IMR-90 (cell line): ENCODE measurements at regions not wholly inside any gene's neighbourhood (a gene's known extent, or its start where the extent isn't known, plus 50 kb on each side); places are given as distances from the start of the nearest gene placed in this dataset.

Source experiments
- ATAC-seq: fragments of 200-7000 bp; cut with Tn5 transposase; 2 replicates; pipeline ENCODE4 v1.9.1; 2020; ENCODE audit warnings: low read depth, mild to moderate bottlenecking, moderate library complexity
- BruUV-seq: library from RNA; stranded (reverse); fragments of 400-500 nt; replicated peaks from 2 replicates; lab custom pipeline; 2021; lab: Mats Ljungman, UMichigan
- CTCF ChIA-PET: fragments of 300-600 bp; formaldehyde crosslinking; extraction: SDS; loops from one replicate; lab custom pipeline; 2021; ENCODE audit warnings: antibody characterized with exemption; lab: Yijun Ruan, JAX
- POLR2A ChIA-PET: fragments of 300-600 bp; sonication (Branson Sonifier 250); formaldehyde crosslinking; loops from one replicate; lab custom pipeline; 2022; ENCODE audit warnings: antibody characterized with exemption; ENCODE audit not compliant: unreplicated experiment; lab: Charles Lee
- DNase-seq: peaks from one replicate; pipeline ENCODE4 v3.0.0; 2013
- H2AFZ ChIP-seq: replicated peaks from 2 replicates; pipeline ENCODE3; 2013; ENCODE audit warnings: low read length, mild to moderate bottlenecking; ENCODE audit not compliant: poor library complexity
- H2AK5ac ChIP-seq: 2 replicates; pipeline ENCODE4 v1.6.1; 2013; ENCODE audit warnings: low read depth, low read length, inconsistent platforms
- H2AK9ac ChIP-seq: replicated peaks from 2 replicates; pipeline ENCODE3; 2013; ENCODE audit warnings: mild to moderate bottlenecking, low read depth, low read length, moderate library complexity; ENCODE audit not compliant: poor library complexity
- H2BK120ac ChIP-seq: 2 replicates; pipeline ENCODE4 v1.6.1; 2013; ENCODE audit warnings: low read depth, low read length, inconsistent platforms
- H2BK15ac ChIP-seq: 3 replicates; pipeline ENCODE4 v1.6.1; 2013; ENCODE audit warnings: low read depth, low read length, inconsistent platforms
- H2BK20ac ChIP-seq: 2 replicates; pipeline ENCODE4 v1.6.1; 2013; ENCODE audit warnings: low read depth, mild to moderate bottlenecking, inconsistent platforms, low read length, moderate library complexity
- H2BK5ac ChIP-seq: 2 replicates; pipeline ENCODE4 v1.6.1; 2013; ENCODE audit warnings: mild to moderate bottlenecking, low read depth, low read length, inconsistent platforms; ENCODE audit not compliant: poor library complexity, severe bottlenecking
- H3K14ac ChIP-seq: replicated peaks from 2 replicates; pipeline ENCODE4 v1.6.1; 2013; ENCODE audit warnings: low read depth, low read length, inconsistent platforms
- H3K18ac ChIP-seq: 2 replicates; pipeline ENCODE4 v1.6.1; 2013; ENCODE audit warnings: low read depth, low read length, control low read depth
- H3K23ac ChIP-seq: 2 replicates; pipeline ENCODE4 v1.6.1; 2013; ENCODE audit warnings: low read depth, low read length, inconsistent platforms
- H3K27ac ChIP-seq: 2 replicates; pipeline ENCODE4 v1.5.1; 2013; ENCODE audit warnings: mild to moderate bottlenecking, control low read depth, low read length; ENCODE audit not compliant: insufficient read depth
- H3K27me3 ChIP-seq: 2 replicates; pipeline ENCODE4 v1.6.1; 2013; ENCODE audit warnings: low read length; ENCODE audit not compliant: control insufficient read depth, insufficient read depth
- H3K36me3 ChIP-seq: 2 replicates; pipeline ENCODE4 v1.6.1; 2013; ENCODE audit warnings: low read length, mixed read lengths; ENCODE audit not compliant: control insufficient read depth, insufficient read depth
- H3K4ac ChIP-seq: 2 replicates; pipeline ENCODE4 v1.6.1; 2013; ENCODE audit warnings: low read depth, low read length, inconsistent platforms
- H3K4me1 ChIP-seq: 2 replicates; pipeline ENCODE4 v1.6.1; 2013; ENCODE audit warnings: low read length, mixed read lengths; ENCODE audit not compliant: control insufficient read depth, insufficient read depth
- H3K4me2 ChIP-seq: 2 replicates; pipeline ENCODE4 v1.6.1; 2013; ENCODE audit warnings: low read depth, mild to moderate bottlenecking, control low read depth, low read length, moderate library complexity
- H3K4me3 ChIP-seq: 2 replicates; pipeline ENCODE4 v1.5.1; 2013; ENCODE audit warnings: low read depth, mild to moderate bottlenecking, control low read depth, low read length, moderate library complexity; ENCODE audit not compliant: insufficient read depth
- H3K56ac ChIP-seq: 2 replicates; pipeline ENCODE4 v1.6.1; 2013; ENCODE audit warnings: low read length, inconsistent platforms; ENCODE audit not compliant: insufficient read depth; ENCODE audit errors: extremely low read depth
- H3K79me1 ChIP-seq, 2 experiments: 2 replicates each; pipeline ENCODE4 v1.6.1; 2013; ENCODE audit warnings: low read length in 2 of 2, inconsistent platforms in 1 of 2, low read depth in 1 of 2
- H3K9ac ChIP-seq: 2 replicates; pipeline ENCODE4 v1.6.1; 2013; ENCODE audit warnings: low read depth, low read length, control low read depth
- H3K9me1 ChIP-seq: 2 replicates; pipeline ENCODE4 v1.6.1; 2013; ENCODE audit warnings: low read length, inconsistent platforms; ENCODE audit not compliant: insufficient read depth
- H3K9me3 ChIP-seq: 2 replicates; pipeline ENCODE4 v1.6.1; 2013; ENCODE audit warnings: low read length; ENCODE audit not compliant: control insufficient read depth, insufficient read depth
- H4K20me1 ChIP-seq: 2 replicates; pipeline ENCODE4 v1.6.1; 2013; ENCODE audit warnings: low read length, inconsistent platforms; ENCODE audit not compliant: insufficient read depth
- H4K5ac ChIP-seq: 2 replicates; pipeline ENCODE4 v1.6.1; 2013; ENCODE audit warnings: mild to moderate bottlenecking, low read depth, low read length, control low read depth
- H4K8ac ChIP-seq, 2 experiments: 2 replicates each; pipeline ENCODE4 v1.6.1; 2013; ENCODE audit warnings: low read depth in 2 of 2, low read length in 2 of 2, control low read depth in 1 of 2, inconsistent platforms in 1 of 2
- H4K91ac ChIP-seq: 2 replicates; pipeline ENCODE4 v1.6.1; 2013; ENCODE audit warnings: low read depth, low read length, inconsistent platforms; ENCODE audit not compliant: insufficient read depth
- ELK1 ChIP-seq: fragments of 150-350 bp; IDR thresholded peaks from 2 replicates; pipeline ENCODE4 v1.6.1; 2016; ENCODE audit warnings: low read depth, mild to moderate bottlenecking, low read length, moderate library complexity, borderline replicate concordance
- FOS ChIP-seq: fragments of 150-350 bp; IDR thresholded peaks from 2 replicates; pipeline ENCODE4 v1.6.1; 2016; ENCODE audit warnings: low read depth, low read length
- MAZ ChIP-seq: IDR thresholded peaks from 2 replicates; pipeline ENCODE4 v1.6.1; 2012; ENCODE audit warnings: low read depth, mild to moderate bottlenecking, low read length, improper control_type of control experiment, moderate library complexity, borderline replicate concordance
- MXI1 ChIP-seq: IDR thresholded peaks from 2 replicates; pipeline ENCODE4 v1.6.1; 2012; ENCODE audit warnings: low read depth, mild to moderate bottlenecking, low read length, moderate library complexity, borderline replicate concordance
- NFE2L2 ChIP-seq: fragments of 150-350 bp; IDR thresholded peaks from 2 replicates; pipeline ENCODE4 v1.6.1; 2016; ENCODE audit warnings: low read depth, mild to moderate bottlenecking, low read length
- POLR2A ChIP-seq: IDR thresholded peaks from 2 replicates; pipeline ENCODE4 v1.6.1; 2012; ENCODE audit warnings: mild to moderate bottlenecking, low read depth, low read length
- RAD21 ChIP-seq: IDR thresholded peaks from 2 replicates; pipeline ENCODE4 v1.6.1; 2012; ENCODE audit warnings: low read length, improper control_type of control experiment
- RCOR1 ChIP-seq: IDR thresholded peaks from 2 replicates; pipeline ENCODE4 v1.6.1; 2012; ENCODE audit warnings: mild to moderate bottlenecking, low read length, improper control_type of control experiment; ENCODE audit not compliant: insufficient replicate concordance
- SMC3 ChIP-seq: fragments of 150-350 bp; IDR thresholded peaks from 2 replicates; pipeline ENCODE4 v1.6.1; 2016; ENCODE audit warnings: low read depth, mild to moderate bottlenecking, antibody characterized with exemption, low read length, moderate library complexity
- WGBS, 2 experiments: methylation state at CpG; one replicate each; pipeline versions ENCODE4 v1.1.5 to v1.1.7; 2013; ENCODE audit warnings: missing lambda C conversion rate in 2 of 2; ENCODE audit not compliant: insufficient read length in 1 of 2; ENCODE audit errors: extremely low coverage in 2 of 2; 5-methylcytosine and 5-hydroxymethylcytosine counted together
- dilution Hi-C: fragments of 300-500 bp; cut with HindIII; formaldehyde crosslinking; loops from one replicate; pipeline ENCODE4 v1.14.3; 2018; ENCODE audit warnings: low sequenced_read_pairs; ENCODE audit not compliant: unreplicated experiment
- in situ Hi-C: fragments of 300-500 bp; cut with MboI; formaldehyde crosslinking; loops from 3 replicates; pipeline ENCODE4 v1.14.3; 2019; ENCODE audit warnings: low sequenced_read_pairs, inconsistent platforms, mixed read lengths
- intact Hi-C: fragments of 100-400 bp; cut with micrococcal nuclease; formaldehyde crosslinking; loops from 2 replicates; pipeline ENCODE4 v1.10.0; 2022

DNA sequence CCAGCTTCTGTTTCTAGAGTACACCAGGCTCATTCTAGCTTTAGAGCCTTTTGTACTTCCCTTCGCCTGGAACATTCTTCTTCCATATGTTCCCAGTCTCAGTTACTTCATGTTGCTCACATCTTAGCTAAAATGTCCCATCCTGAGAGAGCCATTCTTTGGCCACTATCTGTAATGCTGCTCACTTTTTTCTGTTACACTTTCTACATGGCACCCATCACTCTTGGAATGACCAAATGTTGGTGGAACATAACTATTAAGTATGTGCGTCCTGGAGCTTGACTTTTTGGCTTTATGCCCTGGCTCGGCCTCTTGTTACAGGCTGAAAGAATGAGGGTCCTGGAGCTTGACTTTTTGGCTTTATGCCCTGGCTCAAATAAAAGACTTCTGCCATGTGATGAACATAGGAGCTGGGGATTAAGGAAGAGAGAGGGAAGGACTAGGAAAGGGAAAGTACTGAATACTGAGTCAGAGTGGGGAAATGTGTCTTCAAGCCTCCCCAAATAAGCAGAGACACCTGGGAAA, 442.9 kb upstream of the ATP2B1 start:
- CTCF ChIA-PET, result interaction anchor here (0.9 kb wide), 1 partner anchor 13 kb away, joined by 3 read pairs; no protein-coding TSS in a partner anchor

More for the DNA sequence above, 442.9 kb upstream of the ATP2B1 start:
- no peak overlapping the region for H2AFZ ChIP-seq
- no peak overlapping the region for H3K9ac ChIP-seq
- H2BK15ac ChIP-seq, result no peak overlapping the region
- no peaks in the 10 kb centered on the region for H3K79me1 ChIP-seq
- no peak overlapping the region for H3K18ac ChIP-seq
- no peaks in the 10 kb centered on the region for H3K4me1 ChIP-seq
- no peak overlapping the region for H2AK5ac ChIP-seq
- no peaks in the 10 kb centered on the region for H3K36me3 ChIP-seq
- no peak overlapping the region for H2BK5ac ChIP-seq
- H2BK120ac ChIP-seq, result no peak overlapping the region
- no peak overlapping the region for H2AK9ac ChIP-seq
- ATAC-seq, result no peak
- no peak overlapping the region for H3K14ac ChIP-seq
- no peak overlapping the region for H3K4ac ChIP-seq
- BruUV-seq, result no TSS peak
- no peak overlapping the region for H3K27ac ChIP-seq
- dilution Hi-C loops, result no loop called here
- no peak for DNase-seq
- intact Hi-C loops, result no loop called here
- H4K5ac ChIP-seq, result no peak overlapping the region
- H4K91ac ChIP-seq, result no peak overlapping the region
- H3K56ac ChIP-seq, result no peak overlapping the region
- H3K27me3 ChIP-seq, result no peaks in the 10 kb centered on the region
- H3K4me2 ChIP-seq, result no peak overlapping the region
- no peak overlapping the region for H4K8ac ChIP-seq
- no peaks in the 10 kb centered on the region for H4K20me1 ChIP-seq
- no peak for TF ChIP-seq FOS
- TF ChIP-seq RCOR1, result no peak
- no peak for TF ChIP-seq MXI1
- TF ChIP-seq NFE2L2, result no peak
- TF ChIP-seq MAZ, result no peak
- no peak for TF ChIP-seq POLR2A
- TF ChIP-seq RAD21, result no peak
- no peak for TF ChIP-seq SMC3
- no peak for TF ChIP-seq ELK1
- POLR2A ChIA-PET, result no interaction called here
- no peaks in the 10 kb centered on the region for H3K9me3 ChIP-seq
- H3K9me1 ChIP-seq, result no peaks in the 10 kb centered on the region
- no CpG with 5 or more reads among the region's 3 CpGs for WGBS, 2 experiments
- H3K4me3 ChIP-seq, result no peak overlapping the region
- H3K23ac ChIP-seq, result no peak overlapping the region
- in situ Hi-C loops, result no loop called here
- no peak overlapping the region for H2BK20ac ChIP-seq
